GM21737 (cell line): ENCODE measurements at regions not wholly inside any gene's neighbourhood (a gene's known extent, or its start where the extent isn't known, plus 50 kb on each side); places are given as distances from the start of the nearest gene placed in this dataset.

ENCODE experiments used
- ATAC-seq: cut with Tn5 transposase; IDR thresholded peaks from one replicate; pipeline ENCODE4 v1.9.1; 2021; ENCODE audit warnings: mild to moderate bottlenecking, moderate library complexity; ENCODE audit not compliant: unreplicated experiment

DNA sequence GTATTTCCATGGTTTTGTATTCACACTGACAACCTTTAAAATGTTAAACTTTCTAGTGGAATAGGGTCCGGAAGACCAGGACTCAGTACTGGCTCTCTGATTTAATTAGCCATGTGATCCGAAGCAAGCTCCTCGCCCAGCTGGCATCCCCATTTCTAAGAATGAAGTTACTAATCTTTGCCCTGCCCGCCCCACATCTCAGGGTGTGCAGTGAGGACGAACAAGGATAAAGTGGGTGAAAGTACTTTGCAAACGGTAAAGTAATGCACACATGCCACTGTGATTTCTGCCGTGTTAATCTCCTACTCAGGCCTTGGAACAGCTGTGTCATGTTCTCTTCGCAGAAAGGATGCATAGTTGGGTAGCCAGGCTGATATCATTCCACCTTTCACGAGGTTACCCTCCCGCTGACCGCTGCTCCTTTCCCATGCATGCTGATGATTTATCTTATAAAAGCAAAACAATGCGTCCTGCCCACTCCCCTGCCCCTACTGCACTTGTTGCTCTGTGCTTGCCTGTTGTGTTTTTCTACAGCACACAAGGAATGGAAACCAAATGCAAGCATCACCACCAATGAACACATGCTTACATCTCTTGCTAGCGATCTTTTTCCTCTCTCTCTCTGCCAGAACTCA, 539.0 kb downstream of the EFNB2 start:
- ATAC-seq, result no peak

DNA sequence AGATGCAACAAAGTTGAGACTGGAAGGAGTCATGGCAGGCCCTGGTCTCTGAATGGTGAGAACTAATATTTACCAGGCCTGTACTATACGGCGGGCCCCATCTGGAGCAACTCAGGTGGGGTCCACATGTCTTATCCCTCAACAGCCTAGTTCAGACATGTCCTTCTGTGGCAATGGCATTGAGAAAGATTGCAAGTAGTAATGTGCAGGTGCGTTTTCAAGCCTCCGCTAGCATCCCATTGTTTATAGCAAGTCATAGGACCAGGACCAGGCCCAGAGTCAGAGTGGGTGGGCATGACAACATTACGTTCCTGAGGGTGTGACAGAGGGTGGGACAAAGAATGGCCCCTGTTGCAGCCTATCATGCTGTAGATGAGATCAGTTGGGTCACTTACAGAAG, 541.1 kb downstream of the EFNB2 start:
- no peak for ATAC-seq

DNA sequence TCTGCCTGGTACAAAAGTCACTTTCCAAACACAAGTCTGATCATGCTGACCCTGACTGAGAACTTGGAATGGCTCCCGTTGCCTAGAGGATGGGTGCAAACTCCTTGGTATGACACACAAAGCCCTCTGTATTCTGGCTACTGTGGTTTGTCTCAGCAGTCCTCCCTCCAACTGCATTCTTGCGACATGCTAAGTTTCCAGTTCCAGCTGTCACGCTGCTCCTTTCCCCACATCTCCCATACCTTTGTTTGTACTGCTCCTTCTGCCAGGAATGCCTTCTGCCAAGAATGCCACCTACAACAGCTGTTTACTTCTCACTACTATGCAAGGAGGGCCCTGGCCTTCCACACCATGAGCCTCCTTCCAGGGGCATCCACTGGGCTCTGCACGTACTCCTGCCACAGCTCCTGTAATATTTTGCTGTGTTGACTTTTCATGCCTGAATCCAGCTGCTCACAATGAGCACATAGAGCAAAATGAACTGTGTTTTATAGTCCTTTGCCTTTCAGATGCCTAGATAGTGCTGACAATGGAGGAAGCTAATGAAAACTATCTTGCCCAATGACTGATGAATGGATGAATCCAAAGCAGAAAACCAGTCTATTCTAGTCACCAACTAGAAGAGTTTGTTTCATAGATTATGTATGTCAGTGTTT, 543.7 kb downstream of the EFNB2 start:
- no peak for ATAC-seq

DNA sequence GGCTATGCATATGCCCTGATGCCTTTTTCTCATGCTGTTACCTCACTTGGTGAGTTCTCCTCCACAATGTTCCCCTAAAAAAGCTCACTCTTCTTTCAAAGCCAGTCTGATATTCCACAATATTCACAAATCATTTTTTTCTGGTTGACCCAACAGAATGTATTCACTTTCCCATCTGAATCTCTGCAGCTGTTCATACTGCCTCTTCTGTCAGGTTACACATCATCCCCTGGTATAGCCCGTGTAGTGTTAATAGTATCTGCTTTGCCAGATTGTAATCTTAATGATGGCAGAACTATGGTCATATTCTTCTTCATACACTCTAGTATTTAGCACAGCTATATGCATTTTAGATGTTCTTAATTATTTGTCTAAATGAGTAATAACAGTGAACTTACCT, 544.3 kb downstream of the EFNB2 start:
- no peak for ATAC-seq

DNA sequence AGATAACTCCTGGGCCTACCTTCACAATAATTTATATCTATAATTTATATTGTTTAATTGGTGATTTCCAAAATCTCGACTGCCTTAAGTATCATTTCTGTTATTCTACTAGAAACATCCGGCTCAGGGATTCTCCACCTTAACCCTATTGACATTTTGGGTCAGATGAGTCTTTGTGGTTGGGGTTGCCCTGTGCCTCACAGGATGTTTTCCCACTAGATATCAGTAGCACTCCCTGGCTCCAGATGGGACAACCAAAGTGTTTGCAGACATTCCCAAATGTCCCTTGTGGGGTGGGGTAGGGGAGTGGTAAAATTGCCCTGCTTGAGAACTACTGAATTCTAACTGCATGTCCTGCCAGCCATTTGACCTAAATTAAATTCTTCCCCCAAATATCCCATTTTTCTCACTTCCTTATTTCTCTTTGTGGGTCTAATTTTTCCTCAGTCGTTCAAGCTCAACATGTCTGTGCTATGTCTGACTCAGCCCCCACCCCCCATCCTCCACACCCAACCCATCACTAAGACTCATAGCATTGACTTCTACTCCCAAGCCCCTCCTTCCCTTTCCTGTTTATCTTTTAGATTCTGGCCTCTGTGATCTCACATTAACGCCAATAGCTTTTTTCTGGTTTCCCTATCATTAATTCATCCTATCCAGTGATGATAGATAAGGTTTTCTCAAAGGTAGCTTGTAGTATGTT, 545.1 kb downstream of the EFNB2 start:
- no peak for ATAC-seq

DNA sequence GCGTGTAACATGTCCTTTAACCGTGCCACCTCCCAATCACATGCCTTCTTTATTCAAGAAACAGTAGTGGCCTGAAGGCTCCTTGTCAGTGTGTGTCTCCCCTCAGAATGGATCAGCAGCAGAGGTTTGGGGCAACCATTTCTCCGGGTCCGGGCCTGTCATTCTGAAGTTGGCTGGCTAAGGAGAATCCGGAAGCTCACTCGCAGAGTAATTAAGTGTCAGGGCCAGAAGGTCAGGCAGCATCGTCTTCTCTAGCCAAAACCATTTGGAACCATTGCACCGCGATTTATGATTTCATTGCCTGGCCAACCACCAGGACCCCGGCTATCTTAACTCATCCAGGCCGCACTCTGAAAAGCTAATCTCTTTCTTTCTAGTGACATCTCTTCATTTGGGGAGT, 550.8 kb downstream of the EFNB2 start:
- ATAC-seq, result no peak

DNA sequence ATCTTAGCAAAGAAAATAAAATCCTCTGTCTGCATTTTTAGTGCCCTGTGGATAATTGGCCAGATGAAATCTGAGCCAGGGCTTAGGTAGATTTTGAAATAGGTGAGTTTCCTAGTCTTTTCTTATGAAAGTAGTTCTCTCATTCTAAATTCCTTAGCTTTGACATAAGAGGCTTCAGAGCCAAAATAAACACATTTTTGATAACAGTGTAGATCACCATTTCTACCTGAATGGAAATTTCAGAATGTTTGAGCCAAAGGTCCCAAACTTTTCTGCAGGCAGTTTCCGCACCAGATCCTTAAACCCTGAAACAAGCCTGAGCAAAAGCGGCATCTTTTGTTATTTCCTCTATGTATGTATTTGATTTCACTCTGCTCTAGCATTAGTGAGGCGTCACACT, 551.2 kb downstream of the EFNB2 start:
- no peak for ATAC-seq

DNA sequence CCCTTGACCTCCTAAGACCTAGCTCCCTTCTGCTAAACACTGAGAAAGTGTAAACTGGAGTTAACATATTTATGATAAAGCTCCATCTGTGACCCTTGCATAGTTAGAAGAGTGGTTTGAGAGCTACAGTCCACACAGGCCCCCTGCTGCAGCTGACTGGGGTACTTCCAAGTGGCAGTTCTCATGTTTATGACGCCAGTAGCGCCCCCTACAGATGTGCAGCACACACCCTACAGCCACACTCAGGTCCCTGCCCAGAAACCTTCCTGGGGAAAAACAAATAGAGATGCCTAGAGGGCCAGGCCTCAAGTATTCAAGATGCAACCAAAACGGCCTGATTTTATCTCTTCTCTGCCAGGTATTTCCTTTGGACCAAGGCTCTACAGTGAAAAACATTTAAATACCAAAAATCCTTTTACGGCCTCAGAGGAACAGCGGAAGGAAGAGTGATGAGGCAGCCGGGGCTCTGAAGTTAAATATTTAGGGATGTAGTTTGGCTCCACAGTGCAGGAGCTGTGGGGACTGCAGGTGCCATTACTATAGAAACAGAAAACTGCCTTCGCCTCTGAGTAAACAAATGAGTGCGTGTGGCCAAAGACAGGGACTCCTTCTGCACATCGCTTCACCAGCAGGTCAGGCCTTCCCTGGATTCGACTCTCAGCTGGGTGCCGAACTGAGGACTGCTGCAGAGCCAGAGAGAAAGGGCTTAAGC, 553.1 kb downstream of the EFNB2 start:
- ATAC-seq, result no peak

DNA sequence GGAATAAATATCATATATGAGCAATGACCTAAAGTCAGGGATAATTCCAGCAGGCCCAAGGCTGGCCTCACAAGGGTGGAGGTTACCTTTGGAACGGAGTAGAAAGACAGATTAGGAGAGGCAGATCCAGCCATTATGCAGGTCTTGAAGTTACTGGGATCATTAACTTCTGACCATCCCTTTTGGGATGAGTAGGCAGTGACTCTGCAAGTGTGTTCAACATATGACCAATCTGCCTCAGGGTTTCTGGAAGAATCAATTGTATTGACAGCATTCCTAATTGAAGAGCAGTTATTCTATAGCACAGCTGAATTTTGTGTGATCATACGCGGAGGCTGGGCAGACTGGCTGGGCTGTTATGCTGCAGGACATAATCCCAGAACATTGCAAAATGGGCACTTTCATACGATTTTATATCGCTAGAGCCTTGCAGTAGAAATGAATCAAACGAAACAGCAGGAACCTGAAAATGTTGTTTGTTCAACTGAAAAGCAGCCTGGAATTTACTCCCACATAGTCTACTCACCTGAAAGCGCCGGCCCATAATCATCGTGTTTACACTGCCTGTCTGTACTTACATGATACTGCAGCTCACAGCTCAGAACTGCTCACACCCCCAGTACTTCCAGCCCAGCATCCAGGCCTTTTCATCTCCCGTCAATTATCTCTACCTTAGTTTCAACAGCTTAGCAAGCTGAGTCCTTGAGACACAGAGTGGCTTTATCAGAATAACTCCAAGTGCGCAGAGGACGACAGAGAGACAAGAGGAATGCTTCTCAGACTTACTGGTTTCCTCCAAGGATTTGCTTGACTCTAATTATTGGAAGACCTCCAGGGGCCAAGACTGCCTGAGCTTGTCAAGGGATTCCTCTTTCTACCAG, 556.1 kb downstream of the EFNB2 start:
- ATAC-seq, result no peak

DNA sequence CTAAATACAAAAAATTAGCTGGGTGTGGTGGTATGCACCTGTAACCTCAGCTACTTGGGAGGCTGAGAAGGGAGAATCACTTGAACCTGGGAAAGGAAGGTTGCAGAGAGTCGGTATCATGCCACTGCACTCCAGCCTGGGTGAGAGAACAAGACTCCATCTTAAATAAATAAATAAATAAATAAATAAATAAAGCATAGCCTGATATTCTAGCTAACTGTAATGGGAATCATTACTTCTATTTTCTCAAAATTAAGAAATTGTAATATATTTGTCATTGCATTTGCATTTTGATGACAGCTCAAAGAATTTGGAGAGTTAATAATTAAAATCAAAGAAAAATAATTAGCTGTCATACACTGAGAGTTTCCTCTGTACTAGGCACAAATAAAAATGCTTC, 561.1 kb downstream of the EFNB2 start:
- no peak for ATAC-seq

DNA sequence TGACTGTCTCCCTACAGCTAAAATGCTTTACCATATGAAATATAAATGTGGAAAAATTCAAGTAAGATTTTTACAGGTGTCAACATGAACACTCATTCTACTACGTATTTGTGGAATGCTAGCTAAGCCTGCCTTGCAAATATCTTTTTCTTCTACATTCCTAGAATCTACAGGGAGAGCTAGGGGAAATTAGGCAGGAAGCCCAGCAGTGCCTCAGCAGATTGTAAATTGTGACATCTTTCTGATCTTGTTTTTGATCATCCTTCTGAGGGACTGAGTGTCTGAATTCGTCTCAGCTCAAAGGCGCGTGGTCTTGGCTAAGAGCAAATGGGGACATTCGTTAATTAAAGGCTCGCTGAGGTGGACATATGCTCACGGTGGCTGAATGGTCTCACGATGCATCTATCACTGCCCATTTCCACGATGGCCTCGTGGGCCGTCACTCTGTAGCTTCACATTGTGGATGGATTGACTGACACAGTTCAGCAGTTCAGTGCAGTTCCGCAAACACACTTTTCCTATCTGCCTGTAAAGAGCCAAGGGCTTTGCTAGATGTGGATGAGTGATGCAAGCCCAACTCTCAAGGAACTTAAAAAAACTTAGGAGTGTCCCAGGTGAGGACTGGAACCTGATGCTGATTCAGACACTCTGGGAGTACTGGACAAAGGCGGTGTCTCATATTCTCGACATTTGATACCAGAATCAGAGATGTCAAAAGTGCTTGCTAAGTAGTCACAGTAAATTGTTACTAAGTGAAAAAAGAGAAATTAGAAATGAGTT, 562.5 kb downstream of the EFNB2 start:
- no peak for ATAC-seq

DNA sequence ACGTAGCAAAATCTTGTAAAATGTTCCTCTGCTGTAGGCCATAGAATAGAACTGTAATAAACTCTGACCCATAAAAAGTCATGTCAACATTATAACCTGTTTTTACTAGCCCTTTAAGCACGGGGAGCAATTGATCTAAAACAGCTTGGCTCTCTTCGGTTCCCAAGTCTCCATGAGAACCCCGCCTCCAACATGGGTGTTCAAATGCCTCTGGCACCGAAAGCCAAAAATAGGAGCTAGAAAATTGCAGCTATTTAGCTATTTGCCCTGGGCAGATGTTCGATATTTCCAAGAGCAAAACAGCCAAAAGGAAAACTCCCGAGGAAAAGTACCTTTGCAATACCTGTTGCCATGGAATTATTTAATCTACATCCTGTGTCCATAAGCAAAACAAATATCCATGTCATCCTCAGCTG, 563.1 kb downstream of the EFNB2 start:
- ATAC-seq, result no peak

DNA sequence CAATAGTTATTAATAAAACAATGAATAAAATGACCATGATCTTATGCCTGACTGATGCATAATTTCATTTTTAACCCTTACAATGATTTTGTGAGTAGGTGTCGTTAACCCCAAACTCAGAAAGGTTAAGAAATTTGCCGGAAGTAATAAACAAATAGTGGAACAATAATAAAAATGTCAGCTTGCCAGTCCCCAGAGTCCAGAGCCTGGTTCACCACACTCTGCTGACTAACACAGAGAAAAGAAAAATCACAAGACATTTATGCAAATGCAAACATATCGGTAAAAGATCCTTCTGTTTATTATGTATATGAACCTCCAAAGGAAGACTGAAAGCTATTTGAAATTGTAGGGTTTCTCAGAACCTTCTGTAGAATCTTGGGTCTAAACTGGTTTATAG, 563.7 kb downstream of the EFNB2 start:
- ATAC-seq, result no peak

DNA sequence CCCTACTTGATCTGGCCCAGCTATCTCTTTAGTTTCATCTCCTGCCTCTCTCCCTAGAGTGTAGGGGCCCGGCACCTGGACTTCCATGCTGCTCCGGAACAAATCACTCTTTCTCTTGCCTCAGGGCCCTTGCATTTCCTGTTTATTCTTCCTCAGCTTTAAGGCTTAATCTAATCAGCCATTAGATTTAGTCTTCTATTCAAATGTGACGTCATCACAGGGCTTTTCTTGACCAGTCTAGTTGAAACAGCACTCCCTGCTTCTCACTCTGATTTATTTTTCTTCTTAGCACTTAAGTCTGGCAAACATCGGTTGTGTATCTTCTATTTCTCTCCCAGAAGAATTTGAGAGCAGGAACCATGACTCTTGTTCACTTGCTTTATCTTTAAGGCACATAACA, 564.1 kb downstream of the EFNB2 start:
- ATAC-seq, result no peak

DNA sequence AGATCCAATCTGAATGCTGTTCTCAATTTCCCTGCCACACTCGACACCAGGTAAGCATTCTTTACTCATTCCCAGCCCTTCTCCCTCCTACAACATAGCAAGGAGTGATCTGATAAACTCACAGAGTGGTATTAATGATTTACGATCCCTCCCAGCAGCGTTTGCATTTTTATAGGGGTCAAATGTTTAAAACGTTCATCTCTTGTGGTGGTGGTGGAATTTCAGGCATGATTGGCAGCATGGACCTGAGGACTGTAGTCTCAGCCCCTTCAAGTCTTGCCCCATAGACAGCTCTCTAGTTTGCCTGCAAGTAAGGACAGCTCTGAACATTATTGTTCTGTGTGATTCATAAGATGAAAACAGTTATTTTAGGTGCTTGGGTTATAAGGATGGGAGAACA, 565.7 kb downstream of the EFNB2 start:
- no peak for ATAC-seq

DNA sequence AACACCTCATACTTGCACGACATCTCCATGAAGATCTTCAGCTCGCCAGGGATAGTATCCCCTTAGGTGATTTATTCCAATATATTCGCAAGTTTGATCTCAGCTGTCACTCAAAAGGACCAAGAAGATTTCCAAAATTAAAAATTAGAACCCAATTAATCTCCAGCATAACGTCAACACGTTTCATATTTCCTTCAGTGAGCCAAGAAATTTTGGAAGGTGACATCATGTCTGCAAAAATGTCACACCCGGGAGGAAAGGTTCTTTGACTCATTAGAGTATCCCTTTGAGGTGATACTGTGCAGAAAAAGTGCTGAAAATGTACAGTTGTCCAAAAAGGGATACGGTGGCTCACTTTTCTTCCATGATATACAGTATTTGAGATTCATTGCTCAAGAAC, 569.6 kb downstream of the EFNB2 start:
- ATAC-seq, result no peak

DNA sequence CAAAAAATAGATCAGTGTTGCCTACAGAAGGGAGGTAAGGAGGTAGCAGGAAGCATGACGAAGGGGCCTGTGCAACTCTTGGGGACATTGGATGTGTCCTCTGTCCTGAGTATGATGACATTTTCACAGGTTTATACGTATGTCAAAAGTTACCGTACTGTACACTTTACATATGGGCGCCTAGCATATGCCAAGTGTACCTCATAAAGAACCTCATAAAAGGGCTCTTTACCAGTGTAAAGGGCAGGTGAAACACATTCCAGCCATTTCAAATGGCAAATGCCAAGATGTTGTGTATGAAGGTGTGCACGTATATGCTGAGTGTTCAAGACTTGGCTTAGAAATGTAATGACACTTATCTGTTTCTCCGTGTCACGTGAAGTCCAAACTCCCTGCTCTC, 573.4 kb downstream of the EFNB2 start:
- no peak for ATAC-seq

DNA sequence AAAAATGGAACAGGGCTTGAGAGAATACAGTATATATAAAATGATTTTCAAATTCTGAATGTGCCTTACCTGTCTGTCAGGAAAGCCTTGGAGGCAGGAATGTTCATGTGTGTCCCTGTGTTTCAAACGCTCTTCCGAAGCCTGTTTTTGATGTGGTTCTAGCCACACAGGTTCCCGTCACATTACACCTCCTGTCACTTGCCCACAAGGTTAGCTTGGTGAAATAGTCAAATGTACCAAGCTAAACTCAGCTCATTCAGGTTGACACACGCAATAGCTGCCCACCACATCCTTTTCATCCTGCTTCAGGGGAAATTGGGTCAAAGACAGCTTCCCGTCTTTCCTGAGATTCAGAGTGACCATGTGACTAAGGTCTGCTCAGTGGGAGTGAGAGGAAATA, 574.0 kb downstream of the EFNB2 start:
- no peak for ATAC-seq

DNA sequence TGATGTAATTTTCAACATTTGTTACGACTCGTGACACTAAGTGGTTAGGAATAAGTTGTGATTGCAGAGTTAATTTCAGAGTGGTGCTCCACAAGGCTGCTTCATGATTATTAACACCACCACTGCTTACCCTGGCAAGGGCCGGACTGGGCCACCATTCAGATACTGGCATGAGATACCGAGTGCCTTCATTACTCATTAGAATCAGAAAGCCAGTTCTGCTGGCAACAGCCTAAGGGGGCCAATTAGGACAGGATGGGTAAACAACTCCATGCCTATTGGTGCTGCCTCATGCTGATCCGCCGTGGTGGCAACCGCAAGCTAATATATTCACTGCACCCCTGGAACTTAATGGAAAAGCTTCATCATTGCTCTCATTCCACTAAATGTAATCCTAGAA, 575.1 kb downstream of the EFNB2 start:
- ATAC-seq, result no peak

DNA sequence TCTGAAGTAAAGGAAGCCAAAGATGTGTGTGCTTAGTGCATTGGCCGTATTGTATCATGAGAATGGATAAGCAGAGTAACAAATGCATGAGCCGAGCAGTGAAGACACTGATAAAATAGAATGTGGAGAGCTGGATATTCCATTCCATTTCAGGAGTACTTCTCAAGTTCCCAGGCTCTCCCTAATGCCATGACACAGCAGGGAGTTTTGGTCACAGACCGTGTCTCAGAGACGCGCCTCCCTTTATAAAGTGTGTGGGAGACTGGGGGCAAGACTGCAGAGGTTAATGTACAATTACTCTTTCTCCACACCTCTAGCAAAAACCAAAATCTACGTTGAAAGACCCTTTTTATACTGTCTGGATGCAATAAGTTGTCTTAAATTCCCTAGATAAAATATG, 575.6 kb downstream of the EFNB2 start:
- no peak for ATAC-seq
